ENCODE measurements at regions not wholly inside any gene's neighbourhood (a gene's known extent, or its start where the extent isn't known, plus 50 kb on each side); places are given as distances from the start of the nearest gene placed in this dataset.

GRCh38 chr6:43952746-43953145 is 174.5 kb downstream of the MRPL14 start:
- ChIA-PET RAD21 (ENCODE audit: low non-redundant PET in 1 of 2, low total read pairs in 2 of 2, uncharacterized antibody in 2 of 2, unreplicated experiment in 2 of 2) (interaction anchor here (1.0 kb wide), 2 partner anchors 183 kb away, joined by 3 read pairs; partner anchors contain the start of gene VEGFA (in 2 of the 2)), POLR2A (interaction anchor here (2.2 kb wide), 1 partner anchor 183 kb away, joined by 8 read pairs; the partner anchor contains the start of gene VEGFA), CTCF (interaction anchor here (0.6 to 2.1 kb wide), 6 partner anchors 10 to 183 kb away, joined by 3 to 10 read pairs (median 4); partner anchors contain the start of gene VEGFA)
- H3K4me3 ChIP-seq (replicated peaks in 1 of 2; ENCODE audit: low read depth in 1 of 2, low read length in 2 of 2) = no peak overlapping the region
- H3K4me1 ChIP-seq (ENCODE audit: control insufficient read depth in 1 of 2, insufficient read depth in 2 of 2, low read length in 2 of 2) = no peaks in the 10 kb centered on the region
- H3K9me3 ChIP-seq (ENCODE audit: control insufficient read depth in 1 of 2, insufficient read depth in 1 of 2, low read depth in 1 of 2, low read length in 2 of 2) = 0 out of 4 replicates have a peak, but pooled peaks cover 0 to 3% of the 10 kb centered on the region in 2 experiments
- H3K9me2 ChIP-seq (ENCODE audit: insufficient read depth) = no peaks in the 10 kb centered on the region
- intact Hi-C loops (cut with micrococcal nuclease) = loop anchor here (5.0 kb wide), 2 partner anchors 120 to 285 kb away; no protein-coding TSS in a partner anchor
- no peak overlapping the region for H3K4me2 ChIP-seq (ENCODE audit: low read length)
- no TSS peak for BruUV-seq (replicated peaks)
- peak; percentile 21 for DNase-seq (ENCODE audit: low read depth, low spot score)
- peak; percentile 82 for ATAC-seq
- H3K27ac ChIP-seq (ENCODE audit: low read depth, low read length) = no peak overlapping the region
- no peaks in the 10 kb centered on the region for H3K27me3 ChIP-seq (ENCODE audit: insufficient read depth, low read length)
- H2AFZ ChIP-seq (ENCODE audit: low read depth, low read length, poor library complexity, severe bottlenecking) = no peak overlapping the region
- TF ChIP-seq RAD21 (IDR thresholded peaks at IDR 0.05; ENCODE audit: low read depth) (0 out of 2 replicates have a peak, but pooled peaks have one; percentile 9), CBX3 (IDR thresholded peaks at IDR 0.05; ENCODE audit: low read depth) (0 out of 2 replicates have a peak, but pooled peaks have one; percentile 32), EZH2 (IDR thresholded peaks at IDR 0.05) (no peak), POLR2AphosphoS5 (IDR thresholded peaks at IDR 0.05; ENCODE audit: low read depth, low read length) (no peak), EZH2phosphoT487 (IDR thresholded peaks at IDR 0.05; ENCODE audit: borderline replicate concordance) (no peak)
- TF ChIP-seq, protein P1, sequence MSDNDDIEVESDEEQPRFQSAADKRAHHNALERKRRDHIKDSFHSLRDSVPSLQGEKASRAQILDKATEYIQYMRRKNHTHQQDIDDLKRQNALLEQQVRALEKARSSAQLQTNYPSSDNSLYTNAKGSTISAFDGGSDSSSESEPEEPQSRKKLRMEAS (IDR thresholded peaks at IDR 0.05) = peak; percentile 23; the same call in 1 of the 2 replicates
- TF ChIP-seq, protein P2, sequence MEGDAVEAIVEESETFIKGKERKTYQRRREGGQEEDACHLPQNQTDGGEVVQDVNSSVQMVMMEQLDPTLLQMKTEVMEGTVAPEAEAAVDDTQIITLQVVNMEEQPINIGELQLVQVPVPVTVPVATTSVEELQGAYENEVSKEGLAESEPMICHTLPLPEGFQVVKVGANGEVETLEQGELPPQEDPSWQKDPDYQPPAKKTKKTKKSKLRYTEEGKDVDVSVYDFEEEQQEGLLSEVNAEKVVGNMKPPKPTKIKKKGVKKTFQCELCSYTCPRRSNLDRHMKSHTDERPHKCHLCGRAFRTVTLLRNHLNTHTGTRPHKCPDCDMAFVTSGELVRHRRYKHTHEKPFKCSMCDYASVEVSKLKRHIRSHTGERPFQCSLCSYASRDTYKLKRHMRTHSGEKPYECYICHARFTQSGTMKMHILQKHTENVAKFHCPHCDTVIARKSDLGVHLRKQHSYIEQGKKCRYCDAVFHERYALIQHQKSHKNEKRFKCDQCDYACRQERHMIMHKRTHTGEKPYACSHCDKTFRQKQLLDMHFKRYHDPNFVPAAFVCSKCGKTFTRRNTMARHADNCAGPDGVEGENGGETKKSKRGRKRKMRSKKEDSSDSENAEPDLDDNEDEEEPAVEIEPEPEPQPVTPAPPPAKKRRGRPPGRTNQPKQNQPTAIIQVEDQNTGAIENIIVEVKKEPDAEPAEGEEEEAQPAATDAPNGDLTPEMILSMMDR (IDR thresholded peaks at IDR 0.05 in 2 of 3, conservative IDR thresholded peaks at IDR 0.05 in 1 of 3; ENCODE audit: borderline replicate concordance in 1 of 3, insufficient read depth in 1 of 3, low read depth in 2 of 3, low read length in 2 of 3) = peak; percentile 10 to 52 (median 49); a peak in 4 of 6 replicates
- TF ChIP-seq, protein P3, sequence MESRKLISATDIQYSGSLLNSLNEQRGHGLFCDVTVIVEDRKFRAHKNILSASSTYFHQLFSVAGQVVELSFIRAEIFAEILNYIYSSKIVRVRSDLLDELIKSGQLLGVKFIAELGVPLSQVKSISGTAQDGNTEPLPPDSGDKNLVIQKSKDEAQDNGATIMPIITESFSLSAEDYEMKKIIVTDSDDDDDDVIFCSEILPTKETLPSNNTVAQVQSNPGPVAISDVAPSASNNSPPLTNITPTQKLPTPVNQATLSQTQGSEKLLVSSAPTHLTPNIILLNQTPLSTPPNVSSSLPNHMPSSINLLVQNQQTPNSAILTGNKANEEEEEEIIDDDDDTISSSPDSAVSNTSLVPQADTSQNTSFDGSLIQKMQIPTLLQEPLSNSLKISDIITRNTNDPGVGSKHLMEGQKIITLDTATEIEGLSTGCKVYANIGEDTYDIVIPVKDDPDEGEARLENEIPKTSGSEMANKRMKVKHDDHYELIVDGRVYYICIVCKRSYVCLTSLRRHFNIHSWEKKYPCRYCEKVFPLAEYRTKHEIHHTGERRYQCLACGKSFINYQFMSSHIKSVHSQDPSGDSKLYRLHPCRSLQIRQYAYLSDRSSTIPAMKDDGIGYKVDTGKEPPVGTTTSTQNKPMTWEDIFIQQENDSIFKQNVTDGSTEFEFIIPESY (IDR thresholded peaks at IDR 0.05; ENCODE audit: extremely low read depth, insufficient replicate concordance, low read length) = no peak
- TF ChIP-seq, protein P4, sequence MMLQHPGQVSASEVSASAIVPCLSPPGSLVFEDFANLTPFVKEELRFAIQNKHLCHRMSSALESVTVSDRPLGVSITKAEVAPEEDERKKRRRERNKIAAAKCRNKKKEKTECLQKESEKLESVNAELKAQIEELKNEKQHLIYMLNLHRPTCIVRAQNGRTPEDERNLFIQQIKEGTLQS (IDR thresholded peaks at IDR 0.05) = no peak
- H3K9ac ChIP-seq (ENCODE audit: low read length) = no peak overlapping the region
- no peaks in the 10 kb centered on the region for H3K79me2 ChIP-seq (ENCODE audit: insufficient read depth, low read length)
- H3K36me3 ChIP-seq (ENCODE audit: control insufficient read depth in 1 of 2, insufficient read depth in 2 of 2, low read length in 2 of 2) = no peaks in the 10 kb centered on the region
- no peaks in the 10 kb centered on the region for H4K20me1 ChIP-seq (ENCODE audit: insufficient read depth)

Data from HCT116 (cell line).